ENCODE measurements at regions not wholly inside any gene's neighbourhood (a gene's known extent, or its start where the extent isn't known, plus 50 kb on each side); places are given as distances from the start of the nearest gene placed in this dataset.

GRCh38 chr9:135329571-135330306, 149.8 kb upstream of the PPP1R26 start:
- TF ChIP-seq CTCF (IDR thresholded peaks at IDR 0.05), result no peak
- TF ChIP-seq POLR2A (IDR thresholded peaks at IDR 0.05; ENCODE audit: low read length), result no peak
- no peak for TF ChIP-seq SMC3 (IDR thresholded peaks at IDR 0.05)

Data from A549 (cell line).